Mammary epithelial cell (primary cell): ENCODE measurements at regions not wholly inside any gene's neighbourhood (a gene's known extent, or its start where the extent isn't known, plus 50 kb on each side); places are given as distances from the start of the nearest gene placed in this dataset.

Experiments
- EZH2 ChIP-seq: IDR thresholded peaks from 2 replicates; pipeline ENCODE4 v1.6.1; 2012; ENCODE audit warnings: low read length, inconsistent platforms, borderline replicate concordance
- TF ChIP-seq, protein P1 (sequence below), 2 donors: IDR thresholded peaks in 1 of 2; conservative IDR thresholded peaks in 1 of 2; 2 replicates each; pipeline ENCODE4 v1.5.1; 2011 to 2012; ENCODE audit warnings: inconsistent platforms in 2 of 2, low read length in 2 of 2, mild to moderate bottlenecking in 2 of 2, control low read depth in 1 of 2, low read depth in 1 of 2; ENCODE audit not compliant: insufficient read depth in 1 of 2; ENCODE audit errors: extremely low read depth in 1 of 2

DNA sequence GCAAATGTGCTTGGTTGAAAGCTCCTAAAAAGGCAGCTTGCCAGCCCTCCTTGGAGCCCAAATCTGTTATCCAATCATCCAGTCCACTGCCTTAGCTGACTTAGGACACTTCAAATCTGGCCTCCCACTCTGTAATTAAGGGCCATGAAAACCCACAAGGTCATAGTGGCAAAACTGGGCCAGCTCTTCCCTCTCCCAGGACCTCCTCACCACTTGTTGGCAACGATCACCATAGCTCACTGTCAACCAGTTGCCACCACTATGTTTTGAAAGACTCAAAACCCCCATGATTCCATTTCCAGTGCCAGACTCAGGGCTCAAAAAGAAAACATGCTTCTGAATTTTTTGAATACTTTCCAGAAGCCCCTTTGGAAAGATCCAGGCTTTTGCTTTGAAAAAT, 107.5 kb downstream of the NREP start:
- TF ChIP-seq EZH2: no peak
- TF ChIP-seq, protein P1, sequence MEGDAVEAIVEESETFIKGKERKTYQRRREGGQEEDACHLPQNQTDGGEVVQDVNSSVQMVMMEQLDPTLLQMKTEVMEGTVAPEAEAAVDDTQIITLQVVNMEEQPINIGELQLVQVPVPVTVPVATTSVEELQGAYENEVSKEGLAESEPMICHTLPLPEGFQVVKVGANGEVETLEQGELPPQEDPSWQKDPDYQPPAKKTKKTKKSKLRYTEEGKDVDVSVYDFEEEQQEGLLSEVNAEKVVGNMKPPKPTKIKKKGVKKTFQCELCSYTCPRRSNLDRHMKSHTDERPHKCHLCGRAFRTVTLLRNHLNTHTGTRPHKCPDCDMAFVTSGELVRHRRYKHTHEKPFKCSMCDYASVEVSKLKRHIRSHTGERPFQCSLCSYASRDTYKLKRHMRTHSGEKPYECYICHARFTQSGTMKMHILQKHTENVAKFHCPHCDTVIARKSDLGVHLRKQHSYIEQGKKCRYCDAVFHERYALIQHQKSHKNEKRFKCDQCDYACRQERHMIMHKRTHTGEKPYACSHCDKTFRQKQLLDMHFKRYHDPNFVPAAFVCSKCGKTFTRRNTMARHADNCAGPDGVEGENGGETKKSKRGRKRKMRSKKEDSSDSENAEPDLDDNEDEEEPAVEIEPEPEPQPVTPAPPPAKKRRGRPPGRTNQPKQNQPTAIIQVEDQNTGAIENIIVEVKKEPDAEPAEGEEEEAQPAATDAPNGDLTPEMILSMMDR (conservative IDR thresholded peaks at IDR 0.05 in 1 of 2, IDR thresholded peaks at IDR 0.05 in 1 of 2; ENCODE audit: extremely low read depth in 1 of 2, insufficient read depth in 1 of 2, low read depth in 1 of 2, low read length in 2 of 2): no peak
